ENCODE measurements at regions not wholly inside any gene's neighbourhood (a gene's known extent, or its start where the extent isn't known, plus 50 kb on each side); places are given as distances from the start of the nearest gene placed in this dataset.

- TF ChIP-seq SP1 (IDR thresholded peaks at IDR 0.05): no peak
- TF ChIP-seq SUZ12 (IDR thresholded peaks at IDR 0.05): no peak
- no peak for TF ChIP-seq PKNOX1 (IDR thresholded peaks at IDR 0.05)
- no peak for TF ChIP-seq BHLHE40 (IDR thresholded peaks at IDR 0.05; ENCODE audit: borderline replicate concordance)
- TF ChIP-seq ELF4 (IDR thresholded peaks at IDR 0.05): no peak
Observed at GRCh38 chrX:115367455-115367854, 77.9 kb downstream of the LUZP4 start.
